Activated naive CD4-positive, alpha-beta T cell treated with anti-CD3 and anti-CD28 coated beads, Interleukin-2, amount 10 ng/mL, durations not matched to agents 7 days and 5 days (primary cell): ENCODE measurements at regions not wholly inside any gene's neighbourhood (a gene's known extent, or its start where the extent isn't known, plus 50 kb on each side); places are given as distances from the start of the nearest gene placed in this dataset.

ENCODE experiments used
- CTCF ChIA-PET: fragments of 350-600 bp; sonication (Branson Sonifier 250); formaldehyde crosslinking; loops from one replicate; lab custom pipeline; 2021; ENCODE audit warnings: antibody characterized with exemption; lab: Charles Lee
- DNase-seq: peaks from one replicate; pipeline ENCODE4 v3.0.0-alpha.2; 2020
- H3K27ac Mint-ChIP-seq: one replicate; pipeline ENCODE4 v1.8.0; 2021; ENCODE audit warnings: mild to moderate bottlenecking, moderate library complexity, mixed read lengths
- H3K27me3 Mint-ChIP-seq: one replicate; pipeline ENCODE4 v1.8.0; 2021; ENCODE audit warnings: mild to moderate bottlenecking, mixed read lengths
- H3K36me3 Mint-ChIP-seq: one replicate; pipeline ENCODE4 v1.8.0; 2021; ENCODE audit warnings: mixed read lengths
- H3K4me1 Mint-ChIP-seq: one replicate; pipeline ENCODE4 v1.8.0; 2021; ENCODE audit warnings: mixed read lengths
- H3K4me3 Mint-ChIP-seq: one replicate; pipeline ENCODE4 v1.8.0; 2021; ENCODE audit warnings: mild to moderate bottlenecking, moderate library complexity, mixed read lengths
- H3K9me3 Mint-ChIP-seq: one replicate; pipeline ENCODE4 v1.8.0; 2021; ENCODE audit warnings: mixed read lengths

DNA sequence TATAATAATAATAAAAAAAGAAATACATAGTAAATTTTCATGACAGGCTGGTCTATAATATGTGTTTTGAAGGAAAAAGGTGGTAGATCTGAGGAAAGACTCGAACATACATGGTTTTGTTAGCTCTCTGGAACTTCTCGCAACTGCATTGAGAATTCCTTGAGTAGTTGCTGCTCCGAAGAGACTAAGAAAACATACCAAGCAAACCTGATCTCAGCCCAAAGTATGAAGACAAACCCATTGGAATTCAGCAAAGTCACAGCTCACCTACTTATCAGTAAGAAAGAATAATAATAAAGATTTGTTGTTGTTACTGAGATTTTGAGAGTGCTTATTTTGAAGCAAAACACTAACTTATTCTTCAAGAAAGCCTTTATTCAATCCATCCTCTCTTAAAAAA is 1107.1 kb upstream of the EYS start:
- Mint-ChIP-seq H3K9me3 (peaks cover 5% of the 10 kb centered on the region), H3K4me1 (no peaks in the 10 kb centered on the region), H3K36me3 (no peaks in the 10 kb centered on the region), H3K27ac (no peak overlapping the region), H3K4me3 (no peak overlapping the region), H3K27me3 (no peaks in the 10 kb centered on the region)
- DNase-seq: no peak
- CTCF ChIA-PET: no interaction called here

DNA sequence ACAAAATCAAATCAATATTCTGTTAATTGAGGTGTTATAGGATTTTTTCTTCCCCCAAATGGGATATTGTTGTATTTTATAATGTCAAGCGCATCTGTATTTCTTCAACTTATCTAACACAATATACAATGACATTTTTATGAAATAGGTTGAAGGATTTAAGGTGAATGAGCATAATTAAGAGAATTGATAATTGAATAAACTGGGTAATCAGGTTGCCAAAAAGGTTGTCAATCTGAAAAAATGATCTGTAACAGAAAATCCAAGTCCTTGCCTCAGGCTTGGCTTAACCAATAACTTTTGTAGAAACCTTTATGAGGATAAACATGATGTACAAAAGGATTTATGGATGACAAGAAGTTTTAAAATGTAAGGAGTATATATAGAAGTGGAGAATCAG is 1101.7 kb upstream of the EYS start:
- Mint-ChIP-seq H3K27ac (no peak overlapping the region), H3K9me3 (peaks cover 6% of the 10 kb centered on the region), H3K27me3 (no peaks in the 10 kb centered on the region), H3K4me3 (no peak overlapping the region), H3K4me1 (no peaks in the 10 kb centered on the region), H3K36me3 (no peaks in the 10 kb centered on the region)
- CTCF ChIA-PET: no interaction called here
- DNase-seq: no peak

DNA sequence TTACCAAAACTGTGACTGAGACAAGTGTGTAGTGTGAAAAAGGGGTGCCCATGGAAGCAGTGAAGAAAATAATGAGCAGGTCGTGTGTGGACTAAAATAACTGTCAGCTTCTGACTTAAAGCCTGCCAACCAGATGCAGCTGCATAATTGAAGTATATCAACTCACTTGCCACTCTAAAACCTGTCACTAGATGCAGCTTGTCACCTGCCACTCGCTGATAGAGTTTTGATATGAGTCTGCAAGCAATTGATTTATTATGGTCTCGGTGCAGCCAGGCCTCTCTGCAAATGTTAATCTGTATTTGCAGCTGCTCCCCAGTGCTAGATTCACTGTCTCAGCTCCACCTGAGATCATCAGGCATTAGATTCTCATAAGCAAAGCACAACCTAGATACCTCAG is 1090.0 kb upstream of the EYS start:
- Mint-ChIP-seq H3K27me3 (no peaks in the 10 kb centered on the region), H3K27ac (no peak overlapping the region), H3K4me1 (no peaks in the 10 kb centered on the region), H3K36me3 (no peaks in the 10 kb centered on the region), H3K4me3 (no peak overlapping the region), H3K9me3 (no peaks in the 10 kb centered on the region)
- CTCF ChIA-PET: no interaction called here
- DNase-seq: no peak

DNA sequence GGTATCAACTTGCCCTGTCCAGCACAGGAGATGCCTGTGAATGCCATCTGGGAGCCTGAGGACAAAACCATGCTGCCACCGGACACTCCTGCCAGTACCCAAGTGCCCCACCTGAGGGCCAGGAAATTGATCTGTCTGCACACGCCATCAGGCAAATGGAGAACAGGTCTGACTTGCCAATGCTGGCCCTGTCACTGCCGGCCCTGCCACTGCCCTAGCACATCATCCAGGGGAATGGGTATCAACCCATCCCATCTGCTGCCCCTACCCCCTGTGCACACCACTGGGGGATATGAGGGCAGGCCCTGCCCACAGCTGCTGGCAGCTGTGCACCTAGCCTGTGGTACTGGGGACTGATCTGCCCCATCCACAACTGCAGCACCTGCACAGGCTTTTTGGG is 1081.6 kb upstream of the EYS start:
- H3K36me3 Mint-ChIP-seq: no peaks in the 10 kb centered on the region
- CTCF ChIA-PET: no interaction called here
- no peaks in the 10 kb centered on the region for H3K27me3 Mint-ChIP-seq
- peaks cover 8% of the 10 kb centered on the region for H3K9me3 Mint-ChIP-seq
- no peak overlapping the region for H3K27ac Mint-ChIP-seq
- H3K4me1 Mint-ChIP-seq: no peaks in the 10 kb centered on the region
- H3K4me3 Mint-ChIP-seq: no peak overlapping the region
- DNase-seq: no peak

- DNase-seq: no peak
- no peak overlapping the region for H3K4me3 Mint-ChIP-seq
- H3K4me1 Mint-ChIP-seq: no peaks in the 10 kb centered on the region
- no peaks in the 10 kb centered on the region for H3K27me3 Mint-ChIP-seq
- CTCF ChIA-PET: no interaction called here
- peaks cover 20% of the 10 kb centered on the region for H3K9me3 Mint-ChIP-seq
- H3K36me3 Mint-ChIP-seq: no peaks in the 10 kb centered on the region
- no peak overlapping the region for H3K27ac Mint-ChIP-seq
Observed at GRCh38 chr6:66772800-66773199, 1065.8 kb upstream of the EYS start.

GRCh38 chr6:66771626-66772025 is 1064.6 kb upstream of the EYS start:
- CTCF ChIA-PET: no interaction called here
- Mint-ChIP-seq H3K27ac (no peak overlapping the region), H3K36me3 (no peaks in the 10 kb centered on the region), H3K4me1 (no peaks in the 10 kb centered on the region), H3K4me3 (no peak overlapping the region), H3K9me3 (peaks cover 14% of the 10 kb centered on the region), H3K27me3 (no peaks in the 10 kb centered on the region)
- DNase-seq: no peak

GRCh38 chr6:66751630-66752029 is 1044.6 kb upstream of the EYS start:
- Mint-ChIP-seq H3K9me3 (peaks cover 8% of the 10 kb centered on the region), H3K36me3 (no peaks in the 10 kb centered on the region), H3K27me3 (no peaks in the 10 kb centered on the region), H3K27ac (no peak overlapping the region), H3K4me1 (no peaks in the 10 kb centered on the region), H3K4me3 (no peak overlapping the region)
- DNase-seq: no peak
- CTCF ChIA-PET: no interaction called here

- Mint-ChIP-seq H3K27ac (no peak overlapping the region), H3K4me1 (no peaks in the 10 kb centered on the region), H3K36me3 (no peaks in the 10 kb centered on the region), H3K4me3 (no peak overlapping the region), H3K9me3 (peaks cover 6% of the 10 kb centered on the region), H3K27me3 (no peaks in the 10 kb centered on the region)
- CTCF ChIA-PET: no interaction called here
- DNase-seq: no peak
Observed at GRCh38 chr6:66740346-66740745, 1033.3 kb upstream of the EYS start.

DNA sequence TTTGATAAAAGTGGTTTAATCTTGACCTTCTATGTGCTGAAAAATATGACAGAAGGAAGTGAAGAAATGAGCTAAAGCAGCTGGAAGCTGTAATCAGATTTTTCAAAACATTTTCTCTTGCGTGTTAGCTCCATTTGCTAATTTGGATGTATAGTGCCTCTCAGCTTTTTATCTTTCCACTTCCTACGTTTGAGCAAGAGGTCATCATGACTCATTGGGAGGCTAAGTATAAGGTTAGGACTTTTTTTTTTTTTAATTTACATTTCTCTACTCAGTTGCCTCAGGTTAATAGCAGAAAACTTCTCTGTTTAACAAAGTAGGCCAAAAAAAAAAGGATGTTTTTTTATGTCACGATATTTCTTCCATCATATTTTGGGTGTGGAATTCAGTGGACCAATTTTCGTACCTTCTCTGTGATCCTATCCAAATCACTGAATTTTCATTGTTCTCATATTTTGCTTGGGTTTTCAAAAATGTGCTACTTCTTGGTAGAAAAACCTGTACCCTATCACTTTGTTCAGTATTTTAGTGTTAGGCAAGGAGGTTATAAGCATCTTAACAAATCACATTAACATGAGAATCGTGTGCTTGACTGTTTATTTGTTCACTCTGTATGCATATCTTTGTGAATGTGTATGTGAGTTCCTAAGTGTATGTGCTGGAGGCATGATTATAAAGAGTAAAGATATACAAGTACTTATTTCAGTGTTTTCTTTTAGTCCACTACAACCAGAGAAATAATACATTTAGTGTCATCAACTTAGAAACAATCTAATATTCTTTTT is 1028.3 kb upstream of the EYS start:
- H3K4me1 Mint-ChIP-seq: no peaks in the 10 kb centered on the region
- CTCF ChIA-PET: no interaction called here
- no peaks in the 10 kb centered on the region for H3K27me3 Mint-ChIP-seq
- H3K9me3 Mint-ChIP-seq: peaks cover 6% of the 10 kb centered on the region
- H3K36me3 Mint-ChIP-seq: no peaks in the 10 kb centered on the region
- no peak overlapping the region for H3K27ac Mint-ChIP-seq
- DNase-seq: no peak
- H3K4me3 Mint-ChIP-seq: no peak overlapping the region

- peaks cover 7% of the 10 kb centered on the region for H3K9me3 Mint-ChIP-seq
- CTCF ChIA-PET: no interaction called here
- H3K4me3 Mint-ChIP-seq: no peak overlapping the region
- H3K27ac Mint-ChIP-seq: no peak overlapping the region
- H3K36me3 Mint-ChIP-seq: no peaks in the 10 kb centered on the region
- no peaks in the 10 kb centered on the region for H3K27me3 Mint-ChIP-seq
- no peaks in the 10 kb centered on the region for H3K4me1 Mint-ChIP-seq
- DNase-seq: no peak
Observed at GRCh38 chr6:66731310-66731709, 1024.3 kb upstream of the EYS start.

- H3K4me1 Mint-ChIP-seq: no peaks in the 10 kb centered on the region
- CTCF ChIA-PET: no interaction called here
- peaks cover 7% of the 10 kb centered on the region for H3K9me3 Mint-ChIP-seq
- H3K27me3 Mint-ChIP-seq: no peaks in the 10 kb centered on the region
- no peaks in the 10 kb centered on the region for H3K36me3 Mint-ChIP-seq
- H3K27ac Mint-ChIP-seq: no peak overlapping the region
- no peak for DNase-seq
- H3K4me3 Mint-ChIP-seq: no peak overlapping the region
Observed at GRCh38 chr6:66725670-66726069, 1018.6 kb upstream of the EYS start.

DNA sequence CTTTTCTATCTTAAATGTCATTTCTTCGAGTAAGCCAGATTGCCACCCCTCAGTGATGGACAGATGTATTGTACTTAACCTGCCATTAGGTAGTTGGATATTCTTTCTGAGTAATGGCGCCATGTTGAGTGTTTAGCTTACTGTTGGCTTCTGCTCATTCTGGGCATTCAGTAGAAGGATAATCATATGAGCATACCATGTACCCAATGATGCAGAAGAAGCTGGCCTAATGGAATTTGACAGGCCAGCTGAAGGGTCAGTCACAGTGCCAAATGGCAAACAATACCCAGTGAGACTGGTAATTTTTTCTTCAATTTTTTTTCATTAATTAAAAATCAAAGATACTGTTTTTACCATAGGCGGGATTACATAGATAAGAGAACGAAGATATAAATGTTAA is 1010.8 kb upstream of the EYS start:
- DNase-seq: no peak
- no peak overlapping the region for H3K4me3 Mint-ChIP-seq
- CTCF ChIA-PET: no interaction called here
- no peaks in the 10 kb centered on the region for H3K4me1 Mint-ChIP-seq
- H3K27me3 Mint-ChIP-seq: no peaks in the 10 kb centered on the region
- no peak overlapping the region for H3K27ac Mint-ChIP-seq
- peaks cover 4% of the 10 kb centered on the region for H3K9me3 Mint-ChIP-seq
- H3K36me3 Mint-ChIP-seq: no peaks in the 10 kb centered on the region

- no peak for DNase-seq
- Mint-ChIP-seq H3K4me3 (no peak overlapping the region), H3K9me3 (peaks cover 9% of the 10 kb centered on the region), H3K27ac (no peak overlapping the region), H3K4me1 (no peaks in the 10 kb centered on the region), H3K27me3 (no peaks in the 10 kb centered on the region), H3K36me3 (no peaks in the 10 kb centered on the region)
- CTCF ChIA-PET: no interaction called here
Observed at GRCh38 chr6:66699385-66699784, 992.4 kb upstream of the EYS start.

DNA sequence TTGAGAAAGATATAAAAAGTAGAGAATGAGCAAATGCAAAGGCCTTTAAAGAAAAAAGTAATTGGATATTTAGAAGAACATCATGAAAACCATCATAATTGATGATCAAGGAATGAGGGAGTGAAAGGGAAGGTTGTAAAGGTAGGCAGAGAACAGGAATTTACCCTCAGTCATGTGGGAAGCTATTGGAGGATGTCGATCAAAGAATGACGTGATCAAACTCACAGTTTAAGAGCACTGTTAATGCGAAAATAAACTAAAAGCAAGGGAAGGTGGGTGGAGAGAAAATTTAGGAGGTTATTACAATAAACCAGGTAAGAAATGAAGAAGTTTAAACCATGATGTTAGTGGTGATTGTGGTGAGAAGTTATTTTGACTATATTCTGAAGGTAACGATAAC is 982.6 kb upstream of the EYS start:
- Mint-ChIP-seq H3K4me1 (no peaks in the 10 kb centered on the region), H3K4me3 (no peak overlapping the region), H3K27ac (no peak overlapping the region), H3K36me3 (no peaks in the 10 kb centered on the region), H3K9me3 (peaks cover 15% of the 10 kb centered on the region), H3K27me3 (no peaks in the 10 kb centered on the region)
- CTCF ChIA-PET: no interaction called here
- DNase-seq: no peak

GRCh38 chr6:66687611-66688140 is 980.6 kb upstream of the EYS start:
- Mint-ChIP-seq H3K27ac (no peak overlapping the region), H3K36me3 (no peaks in the 10 kb centered on the region), H3K9me3 (peaks cover 13% of the 10 kb centered on the region), H3K4me1 (no peaks in the 10 kb centered on the region), H3K27me3 (no peaks in the 10 kb centered on the region), H3K4me3 (no peak overlapping the region)
- CTCF ChIA-PET: no interaction called here
- no peak for DNase-seq
